Stomach smooth muscle (tissue), 2 donors: ENCODE measurements at regions not wholly inside any gene's neighbourhood (a gene's known extent, or its start where the extent isn't known, plus 50 kb on each side); places are given as distances from the start of the nearest gene placed in this dataset.

Experiments
- H3K27ac ChIP-seq: one replicate; pipeline ENCODE4 v1.7.0; 2013; ENCODE audit warnings: mild to moderate bottlenecking, low read length, inconsistent platforms
- H3K27me3 ChIP-seq, 2 donors: one replicate each; pipeline ENCODE4 v1.7.0; 2013; ENCODE audit warnings: low read length in 2 of 2; ENCODE audit not compliant: insufficient read depth in 2 of 2, control insufficient read depth in 1 of 2
- H3K36me3 ChIP-seq, 2 donors: one replicate each; pipeline ENCODE4 v1.7.0; 2013; ENCODE audit warnings: low read length in 2 of 2; ENCODE audit not compliant: control insufficient read depth in 2 of 2, insufficient read depth in 2 of 2
- H3K4me1 ChIP-seq: one replicate; pipeline ENCODE4 v1.7.0; 2013; ENCODE audit warnings: low read length; ENCODE audit not compliant: control insufficient read depth, insufficient read depth
- H3K4me3 ChIP-seq, 2 donors: one replicate each; pipeline ENCODE4 v1.7.0; 2013; ENCODE audit warnings: low read length in 2 of 2
- H3K9ac ChIP-seq, 2 donors: one replicate each; pipeline ENCODE4 v1.7.0; 2013; ENCODE audit warnings: low read length in 2 of 2, mild to moderate bottlenecking in 1 of 2
- H3K9me3 ChIP-seq, 2 donors: one replicate each; pipeline ENCODE4 v1.7.0; 2013; ENCODE audit warnings: low read length in 2 of 2; ENCODE audit not compliant: control insufficient read depth in 2 of 2
- donor health status: healthy.
- donor health status: Pancreatic carcinoma.

DNA sequence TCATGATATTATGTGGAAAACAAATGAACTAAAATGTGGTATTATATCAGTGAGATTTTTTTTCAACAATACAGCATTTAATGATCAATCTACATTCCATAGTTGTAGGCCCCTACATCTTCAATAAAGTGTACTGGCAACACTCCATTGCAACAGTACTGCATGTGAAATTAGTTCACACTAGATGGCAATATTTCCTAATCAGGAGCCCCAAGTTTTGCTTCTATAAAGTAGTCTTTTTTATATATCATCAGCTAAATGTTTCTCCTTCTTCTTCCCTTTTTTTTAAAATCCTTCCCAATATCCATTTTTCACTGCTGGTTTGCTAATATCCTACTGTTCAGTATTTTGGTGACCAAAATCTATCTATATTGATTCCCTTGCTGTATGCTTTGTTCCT is 528.3 kb upstream of the ATXN8OS start:
- H3K4me1 ChIP-seq, result no peaks in the 10 kb centered on the region
- H3K27me3 ChIP-seq, result no peaks in the 10 kb centered on the region
- H3K36me3 ChIP-seq, result no peaks in the 10 kb centered on the region
- H3K9ac ChIP-seq, result no peak overlapping the region
- no peaks in the 10 kb centered on the region for H3K9me3 ChIP-seq
- no peak overlapping the region for H3K4me3 ChIP-seq
- no peak overlapping the region for H3K27ac ChIP-seq

GRCh38 chr13:69571606-69572323 is 535.9 kb upstream of the ATXN8OS start:
- Histone ChIP-seq H3K4me3 (no peak overlapping the region), H3K27ac (no peak overlapping the region), H3K36me3 (no peaks in the 10 kb centered on the region), H3K9me3 (no peaks in the 10 kb centered on the region), H3K4me1 (no peaks in the 10 kb centered on the region), H3K9ac (no peak overlapping the region), H3K27me3 (no peaks in the 10 kb centered on the region)

DNA sequence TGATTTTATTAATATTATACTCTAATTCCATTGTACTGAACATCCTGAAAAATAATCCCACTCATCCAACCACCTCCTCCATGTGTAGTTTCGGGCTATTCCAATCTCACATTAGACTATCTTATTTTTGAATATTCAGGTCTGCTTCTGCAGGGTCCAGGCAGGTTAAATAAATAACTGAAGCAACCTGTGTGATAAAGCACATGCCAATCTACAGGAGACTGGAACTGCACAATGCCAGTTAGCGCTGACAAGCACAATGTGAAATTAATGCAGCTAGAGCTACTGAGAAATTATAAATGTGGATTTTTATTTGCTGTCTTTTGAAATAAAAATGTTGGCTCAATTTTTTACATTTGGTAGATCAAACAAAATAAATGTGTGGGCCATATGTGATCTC is 540.1 kb upstream of the ATXN8OS start:
- Histone ChIP-seq H3K36me3 (no peaks in the 10 kb centered on the region), H3K9me3 (no peaks in the 10 kb centered on the region), H3K9ac (no peak overlapping the region), H3K4me1 (no peaks in the 10 kb centered on the region), H3K27ac (no peak overlapping the region), H3K4me3 (no peak overlapping the region), H3K27me3 (no peaks in the 10 kb centered on the region)

DNA sequence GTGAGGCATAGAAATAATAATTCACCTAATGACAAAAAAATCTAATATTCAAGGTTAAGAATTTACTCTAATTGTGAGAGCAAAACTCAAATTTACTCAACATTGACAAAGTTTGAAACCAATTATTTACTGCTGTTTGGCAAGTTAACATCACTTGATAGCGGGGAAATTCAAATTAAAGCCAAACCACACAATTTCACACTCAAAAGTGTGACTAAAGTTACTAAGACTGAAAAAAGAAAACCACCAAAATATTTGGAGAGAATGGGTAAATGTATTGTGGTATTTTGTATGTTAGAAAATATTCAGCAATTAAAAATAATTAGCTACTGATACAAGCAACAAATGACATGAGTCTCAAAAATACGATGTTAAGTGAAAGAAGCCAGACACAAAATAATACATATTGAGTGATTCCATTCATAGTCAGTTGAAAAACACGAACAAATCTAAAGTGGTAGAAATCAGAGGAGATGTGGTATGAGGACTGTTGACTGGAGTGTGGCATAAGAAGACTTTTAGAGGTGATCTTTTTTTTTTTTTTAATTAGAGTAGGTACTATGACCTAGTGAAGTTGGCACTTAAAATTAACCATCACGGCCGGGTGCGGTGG is 541.4 kb upstream of the ATXN8OS start:
- no peaks in the 10 kb centered on the region for H3K9me3 ChIP-seq
- H3K27ac ChIP-seq, result no peak overlapping the region
- no peaks in the 10 kb centered on the region for H3K4me1 ChIP-seq
- no peaks in the 10 kb centered on the region for H3K36me3 ChIP-seq
- H3K9ac ChIP-seq, result no peak overlapping the region
- H3K4me3 ChIP-seq, result no peak overlapping the region
- H3K27me3 ChIP-seq, result no peaks in the 10 kb centered on the region

- H3K4me1 ChIP-seq, result no peaks in the 10 kb centered on the region
- H3K4me3 ChIP-seq, result no peak overlapping the region
- no peaks in the 10 kb centered on the region for H3K36me3 ChIP-seq
- no peaks in the 10 kb centered on the region for H3K27me3 ChIP-seq
- no peak overlapping the region for H3K27ac ChIP-seq
- H3K9me3 ChIP-seq, result no peaks in the 10 kb centered on the region
- H3K9ac ChIP-seq, result no peak overlapping the region
Measured at GRCh38 chr13:69565334-69565733, 542.3 kb upstream of the ATXN8OS start.

DNA sequence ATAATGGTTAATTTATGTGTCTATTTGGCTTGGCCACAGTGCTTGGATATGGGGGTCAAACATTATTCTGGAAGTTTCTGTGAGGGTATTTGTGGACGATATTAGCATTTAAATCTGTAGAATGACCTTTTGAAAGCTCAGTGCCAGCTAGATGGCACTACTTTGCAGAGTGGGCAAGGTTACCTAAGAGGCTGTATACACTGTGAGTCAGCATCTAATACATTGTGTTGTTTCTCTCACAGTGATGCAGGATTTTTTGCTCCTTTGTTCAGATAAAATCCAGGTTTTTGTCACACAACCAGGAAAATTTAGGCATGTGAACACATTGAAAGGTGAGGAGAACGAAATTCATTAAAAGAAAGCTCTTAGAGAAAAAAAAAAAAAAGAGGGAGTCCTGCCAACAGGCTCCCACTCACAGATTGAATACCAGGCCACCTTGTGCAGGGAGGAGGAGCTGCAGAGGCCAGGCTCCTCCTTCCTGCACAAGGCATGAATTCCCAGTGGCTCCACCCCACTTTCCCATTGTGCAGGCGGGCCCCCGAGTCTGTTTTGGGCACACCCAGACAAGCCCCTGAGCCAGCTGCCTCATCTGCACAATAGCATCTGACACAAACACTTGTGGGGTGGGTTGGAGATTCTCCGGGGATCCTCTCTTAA is 551.0 kb upstream of the ATXN8OS start:
- no peaks in the 10 kb centered on the region for H3K36me3 ChIP-seq
- H3K27ac ChIP-seq, result no peak overlapping the region
- H3K9me3 ChIP-seq, result no peaks in the 10 kb centered on the region
- no peaks in the 10 kb centered on the region for H3K4me1 ChIP-seq
- no peak overlapping the region for H3K9ac ChIP-seq
- no peak overlapping the region for H3K4me3 ChIP-seq
- H3K27me3 ChIP-seq, result no peaks in the 10 kb centered on the region

GRCh38 chr13:69553976-69554375 is 553.6 kb upstream of the ATXN8OS start:
- H3K27ac ChIP-seq, result no peak overlapping the region
- H3K9ac ChIP-seq, result no peak overlapping the region
- H3K4me1 ChIP-seq, result no peaks in the 10 kb centered on the region
- no peaks in the 10 kb centered on the region for H3K27me3 ChIP-seq
- no peak overlapping the region for H3K4me3 ChIP-seq
- H3K9me3 ChIP-seq, result no peaks in the 10 kb centered on the region
- H3K36me3 ChIP-seq, result no peaks in the 10 kb centered on the region

GRCh38 chr13:69551193-69551592 is 556.4 kb upstream of the ATXN8OS start:
- Histone ChIP-seq H3K27me3 (no peaks in the 10 kb centered on the region), H3K9ac (no peak overlapping the region), H3K4me1 (no peaks in the 10 kb centered on the region), H3K27ac (no peak overlapping the region), H3K4me3 (no peak overlapping the region), H3K36me3 (no peaks in the 10 kb centered on the region), H3K9me3 (no peaks in the 10 kb centered on the region)

DNA sequence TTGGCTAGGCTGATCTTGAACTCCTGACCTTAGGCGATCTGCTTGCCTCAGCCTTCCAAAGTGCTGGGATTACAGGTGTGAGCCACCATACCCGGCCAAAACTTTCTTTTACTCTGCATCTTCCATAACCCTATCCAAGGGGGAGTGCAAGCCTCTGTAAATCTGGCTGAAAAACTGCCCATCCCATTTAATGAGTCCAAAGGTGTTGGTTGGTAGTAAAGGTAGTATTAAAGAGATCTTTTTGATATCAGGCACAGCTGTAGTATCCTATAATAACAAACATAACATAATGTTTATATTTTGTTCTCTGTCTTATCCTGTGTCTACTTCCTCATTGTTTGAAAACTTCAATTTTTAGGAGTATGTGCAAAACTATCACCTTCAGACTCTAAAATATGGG is 559.8 kb upstream of the ATXN8OS start:
- Histone ChIP-seq H3K36me3 (no peaks in the 10 kb centered on the region), H3K27ac (no peak overlapping the region), H3K4me3 (no peak overlapping the region), H3K9me3 (no peaks in the 10 kb centered on the region), H3K9ac (no peak overlapping the region), H3K27me3 (no peaks in the 10 kb centered on the region), H3K4me1 (no peaks in the 10 kb centered on the region)

- H3K36me3 ChIP-seq, result no peaks in the 10 kb centered on the region
- no peak overlapping the region for H3K4me3 ChIP-seq
- no peak overlapping the region for H3K9ac ChIP-seq
- H3K4me1 ChIP-seq, result no peaks in the 10 kb centered on the region
- no peaks in the 10 kb centered on the region for H3K27me3 ChIP-seq
- no peak overlapping the region for H3K27ac ChIP-seq
- H3K9me3 ChIP-seq, result no peaks in the 10 kb centered on the region
Measured at GRCh38 chr13:69545551-69545950, 562.1 kb upstream of the ATXN8OS start.
